Astrocyte of the cerebellum (primary cell): ENCODE measurements at regions not wholly inside any gene's neighbourhood (a gene's known extent, or its start where the extent isn't known, plus 50 kb on each side); places are given as distances from the start of the nearest gene placed in this dataset.
"Not testable (repeated sequence)": the region's sequence is repeated elsewhere in the genome, so short reads cannot be mapped to it uniquely, and the experiment has no call there.

Source experiments
- DNase-seq: peaks from one replicate; pipeline ENCODE4 v3.0.0-alpha.2; 2011; ENCODE audit warnings: low read depth
- H3K4me3 ChIP-seq: 2 replicates; pipeline ENCODE4 v1.5.1; 2011; ENCODE audit warnings: mild to moderate bottlenecking, low read depth, low read length, moderate library complexity
- in situ Hi-C: cut with HindIII; loops from 2 replicates; pipeline ENCODE4 v1.10.0; 2017; ENCODE audit warnings: low sequenced_read_pairs
- TF ChIP-seq, protein P1 (sequence below): IDR thresholded peaks from 2 replicates; pipeline ENCODE4 v1.5.1; 2012; ENCODE audit warnings: low read length, low read depth, moderate library complexity, mild to moderate bottlenecking; ENCODE audit errors: missing control alignments

DNA sequence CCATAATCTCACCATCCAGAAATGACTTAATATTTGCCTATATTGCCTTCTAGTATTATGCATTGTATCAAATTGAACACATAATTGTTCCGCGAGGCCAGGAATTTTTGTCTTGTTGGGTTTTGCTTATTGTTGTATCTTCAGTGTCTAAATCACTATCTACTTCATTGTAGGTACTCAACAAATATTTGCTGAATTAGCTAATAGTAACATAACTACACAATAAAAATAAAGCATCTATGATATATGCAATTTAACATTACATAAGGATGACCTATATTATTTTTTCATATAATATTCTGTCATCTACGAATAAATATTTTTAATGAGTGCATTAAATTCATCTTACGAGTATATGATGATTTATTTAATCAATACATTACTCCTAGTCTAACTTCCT, 656.3 kb downstream of the ETNK1 start:
- in situ Hi-C loops: no loop called here
- DNase-seq: no peak

DNA sequence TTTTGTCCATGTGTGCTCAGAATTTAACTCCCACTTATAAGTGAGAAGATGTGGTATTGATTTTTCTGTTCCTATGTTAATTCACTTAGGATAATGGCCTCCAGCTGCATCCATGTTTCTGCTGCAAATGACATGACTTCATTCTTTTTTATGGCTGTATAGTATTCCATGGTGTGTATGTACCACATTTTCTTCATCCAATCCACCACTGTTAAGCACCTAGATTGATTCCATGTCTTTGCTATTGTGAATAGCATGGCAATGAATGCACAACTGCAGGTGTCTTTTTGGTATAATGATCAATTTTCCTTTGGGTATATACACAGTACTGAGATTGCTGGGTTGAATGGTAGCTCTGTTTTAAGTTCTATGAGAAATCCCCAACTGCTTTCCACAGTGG, 657.7 kb downstream of the ETNK1 start:
- H3K4me3 ChIP-seq: no peak overlapping the region
- TF ChIP-seq, protein P1, sequence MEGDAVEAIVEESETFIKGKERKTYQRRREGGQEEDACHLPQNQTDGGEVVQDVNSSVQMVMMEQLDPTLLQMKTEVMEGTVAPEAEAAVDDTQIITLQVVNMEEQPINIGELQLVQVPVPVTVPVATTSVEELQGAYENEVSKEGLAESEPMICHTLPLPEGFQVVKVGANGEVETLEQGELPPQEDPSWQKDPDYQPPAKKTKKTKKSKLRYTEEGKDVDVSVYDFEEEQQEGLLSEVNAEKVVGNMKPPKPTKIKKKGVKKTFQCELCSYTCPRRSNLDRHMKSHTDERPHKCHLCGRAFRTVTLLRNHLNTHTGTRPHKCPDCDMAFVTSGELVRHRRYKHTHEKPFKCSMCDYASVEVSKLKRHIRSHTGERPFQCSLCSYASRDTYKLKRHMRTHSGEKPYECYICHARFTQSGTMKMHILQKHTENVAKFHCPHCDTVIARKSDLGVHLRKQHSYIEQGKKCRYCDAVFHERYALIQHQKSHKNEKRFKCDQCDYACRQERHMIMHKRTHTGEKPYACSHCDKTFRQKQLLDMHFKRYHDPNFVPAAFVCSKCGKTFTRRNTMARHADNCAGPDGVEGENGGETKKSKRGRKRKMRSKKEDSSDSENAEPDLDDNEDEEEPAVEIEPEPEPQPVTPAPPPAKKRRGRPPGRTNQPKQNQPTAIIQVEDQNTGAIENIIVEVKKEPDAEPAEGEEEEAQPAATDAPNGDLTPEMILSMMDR: no peak
- DNase-seq: no peak
- in situ Hi-C loops: no loop called here

More for the DNA sequence above, 656.3 kb downstream of the ETNK1 start:
- TF ChIP-seq, protein P1: no peak
- no peak overlapping the region for H3K4me3 ChIP-seq

DNA sequence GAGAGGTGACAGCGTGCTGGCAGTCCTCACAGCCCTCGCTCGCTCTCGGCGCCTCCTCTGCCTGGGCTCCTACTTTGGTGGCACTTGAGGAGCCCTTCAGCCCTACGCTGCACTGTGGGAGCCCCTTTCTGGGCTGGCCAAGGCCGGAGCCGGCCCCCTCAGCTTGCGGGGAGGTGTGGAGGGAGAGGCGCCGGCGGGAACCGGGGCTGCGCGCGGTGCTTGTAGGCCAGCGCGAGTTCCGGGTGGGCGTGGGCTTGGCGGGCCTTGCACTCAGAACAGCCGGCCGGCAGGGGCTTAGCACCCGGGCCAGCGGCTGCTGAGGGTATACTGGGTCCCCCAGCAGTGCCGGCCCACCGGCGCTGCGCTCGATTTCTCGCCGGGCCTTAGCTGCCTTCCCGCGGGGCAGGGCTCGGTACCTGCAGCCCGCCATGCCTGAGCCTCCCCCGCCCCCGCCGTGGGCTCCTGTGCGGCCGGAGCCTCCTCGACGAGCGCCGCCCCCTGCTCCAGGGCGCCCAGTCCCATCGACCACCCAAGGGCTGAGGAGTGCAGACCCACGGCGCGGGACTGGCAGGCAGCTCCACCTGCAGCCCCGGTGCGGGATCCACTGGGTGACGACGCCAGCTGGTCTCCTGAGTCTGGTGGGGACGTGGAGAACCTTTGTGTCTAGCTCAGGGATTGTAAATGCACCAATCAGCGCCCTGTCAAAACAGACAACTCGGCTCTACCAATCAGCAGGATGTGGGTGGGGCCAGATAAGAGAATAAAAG, 661.0 kb downstream of the ETNK1 start:
- in situ Hi-C loops, DNase-seq, H3K4me3 ChIP-seq: not testable (repeated sequence)

DNA sequence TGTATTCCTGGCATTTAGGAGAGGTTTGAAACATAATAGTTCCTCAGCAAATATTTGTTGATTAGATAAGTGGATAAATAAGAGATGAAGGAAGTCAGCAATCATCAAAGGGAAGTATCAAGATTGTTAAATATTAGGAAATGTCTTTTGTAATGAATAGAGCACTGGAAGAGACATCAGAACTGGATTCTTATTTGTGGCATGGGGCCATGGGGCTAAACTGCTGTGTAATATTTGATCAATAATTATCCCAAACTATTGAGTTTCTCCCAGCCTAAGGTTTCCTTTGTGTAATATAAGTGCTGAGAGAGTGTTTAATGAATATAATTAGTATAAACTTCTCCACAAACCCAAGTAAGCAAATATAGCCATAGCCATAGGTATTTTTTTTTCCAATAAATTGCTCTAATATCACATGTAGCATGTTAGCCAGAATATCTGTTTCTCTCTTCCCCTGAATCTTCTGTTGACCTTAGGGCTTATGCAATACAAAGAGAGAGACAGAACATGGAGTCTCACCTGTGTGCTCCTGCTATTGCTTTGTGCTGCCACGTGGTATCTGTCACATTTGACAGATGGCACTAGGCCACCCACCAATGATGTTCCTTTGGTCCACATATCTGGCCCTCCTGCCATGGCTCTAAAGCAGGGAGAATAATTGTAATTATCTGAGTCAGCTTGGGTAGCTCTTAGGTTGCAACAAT, 658.7 kb downstream of the SOX5 start:
- in situ Hi-C loops: no loop called here
- no peak overlapping the region for H3K4me3 ChIP-seq
- DNase-seq: no peak
- TF ChIP-seq, protein P1: no peak

DNA sequence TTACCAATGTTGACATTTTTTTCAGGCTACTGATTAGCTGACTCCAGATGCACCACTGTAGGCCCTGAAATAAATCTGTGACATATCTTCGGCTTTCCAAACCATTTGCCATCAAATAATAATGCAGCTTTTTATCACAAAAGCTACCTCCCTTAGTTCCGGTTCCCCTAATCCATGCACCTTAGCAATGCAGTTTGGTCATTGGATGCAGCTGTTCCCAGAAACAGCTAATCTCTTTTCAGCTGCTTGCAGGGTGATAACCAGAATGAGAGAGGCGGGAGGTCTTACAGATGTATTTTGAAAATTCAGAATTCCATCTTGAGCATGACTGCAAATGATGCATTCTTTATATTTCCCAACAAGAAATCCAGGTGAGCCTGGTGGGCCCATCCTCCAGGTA, 646.2 kb downstream of the SOX5 start:
- no peak for DNase-seq
- TF ChIP-seq, protein P1: no peak
- H3K4me3 ChIP-seq: no peak overlapping the region
- in situ Hi-C loops: no loop called here

DNA sequence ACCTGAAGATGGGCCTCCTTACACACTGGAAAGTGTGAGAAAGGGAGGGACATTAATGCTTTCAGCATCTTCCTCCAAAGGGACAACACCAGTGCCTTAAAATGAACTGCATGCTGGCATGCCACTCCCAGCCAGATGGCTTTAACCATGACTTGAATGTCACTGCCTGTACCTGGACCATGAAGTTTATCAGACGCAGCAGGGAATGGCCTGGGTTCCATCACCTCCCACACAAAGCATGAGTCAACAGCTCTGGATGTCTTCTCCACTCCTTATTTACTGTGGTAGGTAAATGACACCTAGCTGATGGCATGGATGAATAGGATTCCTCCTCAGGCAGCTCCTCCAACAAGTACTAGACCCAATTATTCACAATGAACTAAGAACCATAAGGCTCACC, 645.6 kb downstream of the SOX5 start:
- no peak overlapping the region for H3K4me3 ChIP-seq
- DNase-seq: no peak
- in situ Hi-C loops: no loop called here
- TF ChIP-seq, protein P1: no peak

DNA sequence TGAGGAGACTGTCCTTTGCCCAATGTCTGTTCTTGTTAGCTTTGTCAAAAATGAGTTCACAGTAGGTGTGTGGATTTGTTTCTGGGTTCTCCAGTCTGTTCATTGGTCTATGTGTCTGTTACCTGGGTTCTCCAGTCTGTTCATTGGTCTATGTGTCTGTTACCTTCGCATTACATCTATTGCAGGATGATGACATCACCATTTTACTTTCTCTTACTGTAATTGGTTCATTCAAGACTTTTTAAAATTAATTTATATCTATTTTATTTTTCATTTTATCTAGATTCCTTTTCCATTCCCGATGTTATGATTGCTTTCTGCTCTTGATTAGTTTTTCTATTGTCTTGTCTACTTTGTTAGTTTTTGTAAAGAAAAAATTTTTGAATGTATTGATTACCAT, 615.5 kb downstream of the SOX5 start:
- in situ Hi-C loops: no loop called here
- DNase-seq: no peak
- TF ChIP-seq, protein P1: no peak
- H3K4me3 ChIP-seq: no peak overlapping the region
